Putamen (tissue), 1 donor: ENCODE measurements at regions not wholly inside any gene's neighbourhood (a gene's known extent, or its start where the extent isn't known, plus 50 kb on each side); places are given as distances from the start of the nearest gene placed in this dataset.
A peak's percentile ranks its signal among the peaks of the same experiment; 100 is the strongest.

Experiments used
- DNase-seq: peaks from one replicate; pipeline ENCODE4 v3.0.0-alpha.2; 2016; ENCODE audit warnings: low spot score

GRCh38 chr9:126262738-126263137, 63.9 kb upstream of the MVB12B start:
- DNase-seq, result no peak

- DNase-seq, result no peak
Measured at GRCh38 chr9:126270556-126270955, 56.1 kb upstream of the MVB12B start.

GRCh38 chr9:126275386-126276001, 51.1 kb upstream of the MVB12B start:
- peak; percentile 91 for DNase-seq

- DNase-seq, result peak; percentile 30
Measured at GRCh38 chr9:126276056-126276728, 50.4 kb upstream of the MVB12B start.
